ENCODE measurements at regions not wholly inside any gene's neighbourhood (a gene's known extent, or its start where the extent isn't known, plus 50 kb on each side); places are given as distances from the start of the nearest gene placed in this dataset.

- WGBS (ENCODE audit: insufficient coverage, low lambda C conversion rate) = no CpG with 5 or more reads among the region's 3 CpGs
Measured at GRCh38 chr15:98221144-98221543, 260.6 kb downstream of the ARRDC4 start.

GRCh38 chr15:98221577-98221976 lies 261.1 kb downstream of the ARRDC4 start:
- no peak overlapping the region for H3K27ac ChIP-seq (ENCODE audit: low read length)

More at GRCh38 chr15:98221144-98221543, 260.6 kb downstream of the ARRDC4 start:
- H3K27me3 ChIP-seq (ENCODE audit: control insufficient read depth, insufficient read depth, low read length) = no peaks in the 10 kb centered on the region
- no peaks in the 10 kb centered on the region for H3K4me1 ChIP-seq (ENCODE audit: control insufficient read depth, insufficient read depth, low read length)
- no peak for DNase-seq
- no peak overlapping the region for H3K27ac ChIP-seq (ENCODE audit: low read length)
- no peaks in the 10 kb centered on the region for H3K9me3 ChIP-seq (ENCODE audit: control insufficient read depth, low read depth, low read length)
- no peak overlapping the region for H3K4me3 ChIP-seq (ENCODE audit: low read length)
- H3K36me3 ChIP-seq (ENCODE audit: control insufficient read depth, insufficient read depth, low read length) = no peaks in the 10 kb centered on the region

GRCh38 chr15:98226149-98226548 lies 265.6 kb downstream of the ARRDC4 start:
- Histone ChIP-seq H3K4me1 (ENCODE audit: control insufficient read depth, insufficient read depth, low read length) (no peaks in the 10 kb centered on the region), H3K27me3 (ENCODE audit: control insufficient read depth, insufficient read depth, low read length) (no peaks in the 10 kb centered on the region), H3K36me3 (ENCODE audit: control insufficient read depth, insufficient read depth, low read length) (no peaks in the 10 kb centered on the region), H3K27ac (ENCODE audit: low read length) (no peak overlapping the region), H3K9me3 (ENCODE audit: control insufficient read depth, low read depth, low read length) (no peaks in the 10 kb centered on the region), H3K4me3 (ENCODE audit: low read length) (no peak overlapping the region)
- DNase-seq = no peak
- WGBS (ENCODE audit: insufficient coverage, low lambda C conversion rate) = no CpG with 5 or more reads among the region's 3 CpGs

More at GRCh38 chr15:98221577-98221976, 261.1 kb downstream of the ARRDC4 start:
- Histone ChIP-seq H3K27me3 (ENCODE audit: control insufficient read depth, insufficient read depth, low read length) (no peaks in the 10 kb centered on the region), H3K36me3 (ENCODE audit: control insufficient read depth, insufficient read depth, low read length) (no peaks in the 10 kb centered on the region), H3K9me3 (ENCODE audit: control insufficient read depth, low read depth, low read length) (no peaks in the 10 kb centered on the region), H3K4me3 (ENCODE audit: low read length) (no peak overlapping the region), H3K4me1 (ENCODE audit: control insufficient read depth, insufficient read depth, low read length) (no peaks in the 10 kb centered on the region)
- no peak for DNase-seq
- WGBS (ENCODE audit: insufficient coverage, low lambda C conversion rate) = no CpG with 5 or more reads among the region's 4 CpGs

- WGBS (ENCODE audit: insufficient coverage, low lambda C conversion rate) = no CpG with 5 or more reads among the region's 2 CpGs
- H3K27me3 ChIP-seq (ENCODE audit: control insufficient read depth, insufficient read depth, low read length) = no peaks in the 10 kb centered on the region
- H3K27ac ChIP-seq (ENCODE audit: low read length) = no peak overlapping the region
- H3K36me3 ChIP-seq (ENCODE audit: control insufficient read depth, insufficient read depth, low read length) = no peaks in the 10 kb centered on the region
- DNase-seq = no peak
- no peaks in the 10 kb centered on the region for H3K9me3 ChIP-seq (ENCODE audit: control insufficient read depth, low read depth, low read length)
- no peaks in the 10 kb centered on the region for H3K4me1 ChIP-seq (ENCODE audit: control insufficient read depth, insufficient read depth, low read length)
- H3K4me3 ChIP-seq (ENCODE audit: low read length) = no peak overlapping the region
Measured at GRCh38 chr15:98226578-98226977, 266.1 kb downstream of the ARRDC4 start.

- 46% methylated on average over 2 of the region's 4 CpGs for WGBS (ENCODE audit: insufficient coverage, low lambda C conversion rate)
- Histone ChIP-seq H3K27me3 (ENCODE audit: control insufficient read depth, insufficient read depth, low read length) (no peaks in the 10 kb centered on the region), H3K9me3 (ENCODE audit: control insufficient read depth, low read depth, low read length) (no peaks in the 10 kb centered on the region), H3K36me3 (ENCODE audit: control insufficient read depth, insufficient read depth, low read length) (no peaks in the 10 kb centered on the region), H3K4me3 (ENCODE audit: low read length) (no peak overlapping the region), H3K4me1 (ENCODE audit: control insufficient read depth, insufficient read depth, low read length) (no peaks in the 10 kb centered on the region), H3K27ac (ENCODE audit: low read length) (no peak overlapping the region)
- no peak for DNase-seq
Measured at GRCh38 chr15:98228846-98229245, 268.3 kb downstream of the ARRDC4 start.

- Histone ChIP-seq H3K4me3 (ENCODE audit: low read length) (no peak overlapping the region), H3K27me3 (ENCODE audit: control insufficient read depth, insufficient read depth, low read length) (no peaks in the 10 kb centered on the region), H3K27ac (ENCODE audit: low read length) (no peak overlapping the region), H3K36me3 (ENCODE audit: control insufficient read depth, insufficient read depth, low read length) (no peaks in the 10 kb centered on the region), H3K9me3 (ENCODE audit: control insufficient read depth, low read depth, low read length) (no peaks in the 10 kb centered on the region), H3K4me1 (ENCODE audit: control insufficient read depth, insufficient read depth, low read length) (no peaks in the 10 kb centered on the region)
- WGBS (ENCODE audit: insufficient coverage, low lambda C conversion rate) = 86% methylated on average over 5 of the region's 5 CpGs
- DNase-seq = no peak
Measured at GRCh38 chr15:98230975-98231374, 270.5 kb downstream of the ARRDC4 start.

- H3K27me3 ChIP-seq (ENCODE audit: control insufficient read depth, insufficient read depth, low read length) = no peaks in the 10 kb centered on the region
- H3K4me1 ChIP-seq (ENCODE audit: control insufficient read depth, insufficient read depth, low read length) = no peaks in the 10 kb centered on the region
- no peak overlapping the region for H3K4me3 ChIP-seq (ENCODE audit: low read length)
- DNase-seq = no peak
- no peaks in the 10 kb centered on the region for H3K9me3 ChIP-seq (ENCODE audit: control insufficient read depth, low read depth, low read length)
- WGBS (ENCODE audit: insufficient coverage, low lambda C conversion rate) = 88% methylated on average over 4 of the region's 8 CpGs
- no peak overlapping the region for H3K27ac ChIP-seq (ENCODE audit: low read length)
- no peaks in the 10 kb centered on the region for H3K36me3 ChIP-seq (ENCODE audit: control insufficient read depth, insufficient read depth, low read length)
Measured at GRCh38 chr15:98231696-98232440, 271.4 kb downstream of the ARRDC4 start.

- DNase-seq = no peak
- no peak overlapping the region for H3K4me3 ChIP-seq (ENCODE audit: low read length)
- H3K4me1 ChIP-seq (ENCODE audit: control insufficient read depth, insufficient read depth, low read length) = no peaks in the 10 kb centered on the region
- H3K27ac ChIP-seq (ENCODE audit: low read length) = no peak overlapping the region
- H3K27me3 ChIP-seq (ENCODE audit: control insufficient read depth, insufficient read depth, low read length) = no peaks in the 10 kb centered on the region
- WGBS (ENCODE audit: insufficient coverage, low lambda C conversion rate) = 83% methylated on average over 1 of the region's 3 CpGs
- H3K36me3 ChIP-seq (ENCODE audit: control insufficient read depth, insufficient read depth, low read length) = no peaks in the 10 kb centered on the region
- H3K9me3 ChIP-seq (ENCODE audit: control insufficient read depth, low read depth, low read length) = no peaks in the 10 kb centered on the region
Measured at GRCh38 chr15:98232761-98233160, 272.3 kb downstream of the ARRDC4 start.

- DNase-seq = no peak
- H3K4me3 ChIP-seq (ENCODE audit: low read length) = no peak overlapping the region
- no peaks in the 10 kb centered on the region for H3K9me3 ChIP-seq (ENCODE audit: control insufficient read depth, low read depth, low read length)
- H3K36me3 ChIP-seq (ENCODE audit: control insufficient read depth, insufficient read depth, low read length) = no peaks in the 10 kb centered on the region
- no CpG with 5 or more reads among the region's 2 CpGs for WGBS (ENCODE audit: insufficient coverage, low lambda C conversion rate)
- H3K27me3 ChIP-seq (ENCODE audit: control insufficient read depth, insufficient read depth, low read length) = no peaks in the 10 kb centered on the region
- no peaks in the 10 kb centered on the region for H3K4me1 ChIP-seq (ENCODE audit: control insufficient read depth, insufficient read depth, low read length)
- no peak overlapping the region for H3K27ac ChIP-seq (ENCODE audit: low read length)
Measured at GRCh38 chr15:98233873-98234272, 273.4 kb downstream of the ARRDC4 start.

- DNase-seq = no peak
- Histone ChIP-seq H3K4me3 (ENCODE audit: low read length) (no peak overlapping the region), H3K36me3 (ENCODE audit: control insufficient read depth, insufficient read depth, low read length) (no peaks in the 10 kb centered on the region), H3K4me1 (ENCODE audit: control insufficient read depth, insufficient read depth, low read length) (no peaks in the 10 kb centered on the region), H3K27ac (ENCODE audit: low read length) (no peak overlapping the region), H3K9me3 (ENCODE audit: control insufficient read depth, low read depth, low read length) (no peaks in the 10 kb centered on the region), H3K27me3 (ENCODE audit: control insufficient read depth, insufficient read depth, low read length) (no peaks in the 10 kb centered on the region)
- 0% methylated on average over 1 of the region's 1 CpG for WGBS (ENCODE audit: insufficient coverage, low lambda C conversion rate)
Measured at GRCh38 chr15:98240303-98240702, 279.8 kb downstream of the ARRDC4 start.

GRCh38 chr15:98241032-98241554 lies 280.6 kb downstream of the ARRDC4 start:
- DNase-seq = no peak
- Histone ChIP-seq H3K27ac (ENCODE audit: low read length) (no peak overlapping the region), H3K9me3 (ENCODE audit: control insufficient read depth, low read depth, low read length) (no peaks in the 10 kb centered on the region), H3K4me3 (ENCODE audit: low read length) (no peak overlapping the region), H3K4me1 (ENCODE audit: control insufficient read depth, insufficient read depth, low read length) (no peaks in the 10 kb centered on the region), H3K36me3 (ENCODE audit: control insufficient read depth, insufficient read depth, low read length) (no peaks in the 10 kb centered on the region), H3K27me3 (ENCODE audit: control insufficient read depth, insufficient read depth, low read length) (no peaks in the 10 kb centered on the region)
- WGBS (ENCODE audit: insufficient coverage, low lambda C conversion rate) = no CpG with 5 or more reads among the region's 3 CpGs
